ENCODE measurements at regions not wholly inside any gene's neighbourhood (a gene's known extent, or its start where the extent isn't known, plus 50 kb on each side); places are given as distances from the start of the nearest gene placed in this dataset.

DNA sequence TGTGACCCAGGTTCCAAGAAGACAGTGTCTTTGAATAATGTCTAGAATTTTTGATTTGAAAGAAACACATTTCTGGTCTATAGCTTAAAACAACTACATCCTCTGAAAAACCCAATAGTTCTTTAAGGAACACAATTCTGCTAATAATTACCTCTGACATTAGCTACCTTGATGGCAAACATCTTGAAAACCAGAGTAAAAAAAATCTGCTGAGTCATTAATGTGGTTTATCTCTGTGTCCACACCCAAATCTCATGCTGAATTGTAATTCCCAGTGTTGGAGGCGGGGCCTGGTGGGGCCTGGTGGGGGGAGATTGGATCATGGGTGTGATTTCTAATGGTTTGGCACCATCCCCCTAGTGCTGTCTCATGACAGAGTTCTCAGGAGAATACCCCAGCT, 1233.8 kb downstream of the NLGN4X start:
- no peak for TF ChIP-seq POLR2A (IDR thresholded peaks at IDR 0.05; ENCODE audit: low read depth, low read length)
- no peak for TF ChIP-seq MYC (IDR thresholded peaks at IDR 0.05; ENCODE audit: low read depth, low read length)
- TF ChIP-seq CTCF (IDR thresholded peaks at IDR 0.05; ENCODE audit: extremely low read depth in 1 of 2, insufficient read depth in 1 of 2, low read depth in 1 of 2, low read length in 2 of 2), result no peak
- TF ChIP-seq POLR2AphosphoS5 (IDR thresholded peaks at IDR 0.05; ENCODE audit: insufficient read depth, low read depth, low read length), result no peak
- no peak for TF ChIP-seq EZH2 (IDR thresholded peaks at IDR 0.05; ENCODE audit: borderline replicate concordance, low read depth, low read length, severe bottlenecking)
- TF ChIP-seq MAX (IDR thresholded peaks at IDR 0.05; ENCODE audit: insufficient read depth, insufficient read length), result no peak
- no peak for TF ChIP-seq FOS (IDR thresholded peaks at IDR 0.05; ENCODE audit: borderline replicate concordance, insufficient read depth, low read length)
- TF ChIP-seq GATA2 (IDR thresholded peaks at IDR 0.05; ENCODE audit: insufficient read depth, insufficient read length, low read depth, low read length), result no peak
